ENCODE measurements at regions not wholly inside any gene's neighbourhood (a gene's known extent, or its start where the extent isn't known, plus 50 kb on each side); places are given as distances from the start of the nearest gene placed in this dataset.
"Not testable (repeated sequence)": the region's sequence is repeated elsewhere in the genome, so short reads cannot be mapped to it uniquely, and the experiment has no call there.

DNA sequence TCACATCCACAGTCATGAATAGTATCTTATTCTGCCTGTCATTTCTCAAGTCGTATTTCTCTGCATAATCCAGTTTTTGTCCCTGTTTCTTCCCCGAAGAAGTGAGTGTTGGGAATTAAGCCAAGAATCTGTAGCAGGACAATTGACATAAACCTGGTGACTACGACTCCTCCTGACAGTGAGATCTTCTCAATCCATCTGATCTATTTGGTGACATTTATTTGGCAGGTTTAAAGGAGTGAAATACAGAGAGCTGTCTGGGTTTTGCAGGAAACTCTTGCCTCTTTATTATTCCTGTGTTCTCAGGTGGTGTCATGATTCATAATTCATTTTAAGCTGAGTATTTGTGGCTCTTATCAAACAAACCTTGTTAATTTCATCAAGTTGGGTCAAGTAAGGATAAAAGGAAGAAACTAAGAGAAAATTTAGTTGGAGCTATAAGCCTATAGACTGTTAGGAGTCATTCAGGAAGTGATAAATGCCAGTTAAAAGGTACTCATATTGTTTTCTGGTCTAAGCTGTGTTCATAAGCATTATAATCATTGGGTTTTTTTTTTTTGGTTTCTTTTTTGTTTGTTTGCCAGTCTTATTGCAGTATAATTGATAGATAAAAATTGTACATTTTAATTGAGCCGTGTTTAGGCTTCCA is 95.9 kb upstream of the PCSK1 start:
- no peak for DNase-seq (ENCODE audit: low spot score)

DNA sequence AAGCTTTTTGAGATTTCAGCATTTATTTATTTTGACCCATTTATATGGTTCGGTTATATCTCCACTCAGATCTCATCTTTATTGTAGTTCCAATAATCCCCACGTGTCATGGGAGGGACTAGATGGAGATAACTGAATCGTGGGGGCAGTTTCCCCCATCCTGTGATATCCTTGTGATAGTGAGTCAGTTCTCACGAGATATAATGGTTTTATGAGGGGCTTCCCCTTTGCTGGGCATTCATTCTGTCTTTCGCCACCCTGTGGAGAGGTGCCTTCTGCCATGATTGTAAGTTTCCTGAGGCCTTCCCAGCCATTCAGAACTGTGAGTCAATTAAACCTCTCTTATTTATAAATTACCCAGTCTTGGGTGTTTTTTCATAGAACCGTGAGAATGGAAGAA is 96.5 kb upstream of the PCSK1 start:
- DNase-seq (ENCODE audit: low spot score) = no peak

DNA sequence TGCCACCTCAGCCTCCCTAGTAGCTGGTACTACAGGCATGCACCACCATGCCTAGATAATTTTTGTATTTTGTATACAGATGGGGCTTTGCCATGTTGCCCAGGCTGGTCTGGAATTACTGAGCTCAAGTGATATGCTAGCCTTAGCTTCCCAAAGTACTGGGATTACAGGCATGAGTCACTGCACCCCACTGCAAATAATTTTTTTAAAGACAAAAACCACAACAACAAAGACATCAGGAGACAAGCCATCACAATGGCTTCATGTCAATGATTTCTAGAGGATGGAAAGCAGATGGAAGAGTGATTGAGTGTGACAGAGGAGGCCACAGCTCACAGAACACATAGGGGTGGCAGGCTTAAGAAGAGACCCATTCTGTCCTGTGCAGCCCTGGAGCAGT is 97.9 kb upstream of the PCSK1 start:
- DNase-seq (ENCODE audit: low spot score) = no peak

DNA sequence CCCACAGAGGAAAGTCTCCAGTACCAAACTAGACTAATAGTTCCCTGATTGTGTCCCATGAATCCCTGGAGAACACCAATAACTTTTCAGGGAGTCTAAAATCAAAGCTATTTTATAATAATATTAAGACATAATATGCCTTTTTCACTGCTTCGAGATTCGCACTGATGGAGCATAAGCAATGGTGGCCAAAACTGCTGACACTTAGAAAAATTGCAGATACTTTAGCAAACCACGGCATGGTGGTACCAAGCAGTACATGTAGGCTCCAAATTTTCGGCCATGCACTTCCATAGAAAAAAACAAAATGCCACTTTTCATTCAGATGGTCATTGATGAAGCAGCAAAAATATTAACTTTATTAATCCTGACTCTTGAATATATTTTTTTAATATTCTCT is 100.3 kb upstream of the PCSK1 start:
- no peak for DNase-seq (ENCODE audit: low spot score)

DNA sequence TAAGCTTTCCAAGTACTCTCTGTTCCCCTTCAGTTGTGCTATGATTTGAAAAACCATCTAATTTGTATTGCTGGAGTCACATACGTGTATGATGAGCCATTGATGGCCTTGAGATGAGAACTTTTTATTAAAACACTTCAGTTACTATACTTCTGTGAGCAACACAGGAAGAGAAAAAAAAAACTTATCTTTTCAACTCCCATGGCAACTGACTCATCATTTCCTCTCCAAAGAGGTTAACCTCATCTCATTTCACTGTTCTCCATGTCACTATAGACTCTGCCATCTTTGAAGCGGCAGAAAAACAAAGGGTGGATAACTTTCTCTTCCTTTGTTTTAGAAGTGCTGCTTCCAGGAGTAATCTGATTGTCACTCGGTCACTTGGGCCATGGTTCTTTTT is 104.3 kb upstream of the PCSK1 start:
- peak; percentile 89 for DNase-seq (ENCODE audit: low spot score)

DNA sequence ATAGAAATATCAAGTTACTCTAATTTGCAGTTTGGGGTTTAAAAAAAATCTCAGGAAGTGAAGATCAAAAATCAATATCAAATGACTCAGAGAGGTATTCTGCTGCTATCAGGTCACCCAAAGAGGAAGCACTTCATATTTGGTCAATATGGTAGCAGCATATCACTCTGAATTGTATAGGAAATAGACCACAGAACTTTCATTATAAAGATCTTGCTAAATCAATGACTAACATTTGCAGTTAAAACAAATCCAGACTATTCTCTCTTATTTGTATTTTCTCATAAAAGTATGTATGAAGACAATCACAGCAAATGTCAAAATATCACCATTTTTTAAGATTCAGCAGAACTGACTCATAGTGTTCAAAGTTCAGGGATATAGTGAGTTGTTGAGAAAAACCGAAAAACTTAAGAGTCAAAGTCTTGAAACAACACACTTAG is 105.8 kb upstream of the PCSK1 start:
- DNase-seq (ENCODE audit: low spot score) = no peak

DNA sequence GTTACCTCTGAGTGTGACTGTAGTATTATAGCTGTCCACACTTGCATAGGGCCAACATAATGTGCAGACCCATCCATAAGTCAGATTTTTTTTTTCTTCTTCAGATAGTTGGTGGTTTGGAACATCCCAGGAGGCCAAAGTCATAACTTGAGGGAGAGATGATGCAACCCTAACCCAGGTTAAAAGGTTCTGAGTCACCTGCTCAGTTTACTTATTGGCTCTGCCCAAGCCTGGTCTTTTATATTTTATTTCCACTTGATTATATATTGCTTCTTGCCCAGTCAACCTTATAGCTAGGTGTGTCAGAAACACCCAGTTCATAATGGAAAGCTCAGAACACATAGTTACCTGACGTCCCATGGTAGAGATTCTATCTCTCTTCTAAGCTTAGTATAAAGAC is 113.1 kb upstream of the PCSK1 start:
- DNase-seq (ENCODE audit: low spot score) = no peak

DNA sequence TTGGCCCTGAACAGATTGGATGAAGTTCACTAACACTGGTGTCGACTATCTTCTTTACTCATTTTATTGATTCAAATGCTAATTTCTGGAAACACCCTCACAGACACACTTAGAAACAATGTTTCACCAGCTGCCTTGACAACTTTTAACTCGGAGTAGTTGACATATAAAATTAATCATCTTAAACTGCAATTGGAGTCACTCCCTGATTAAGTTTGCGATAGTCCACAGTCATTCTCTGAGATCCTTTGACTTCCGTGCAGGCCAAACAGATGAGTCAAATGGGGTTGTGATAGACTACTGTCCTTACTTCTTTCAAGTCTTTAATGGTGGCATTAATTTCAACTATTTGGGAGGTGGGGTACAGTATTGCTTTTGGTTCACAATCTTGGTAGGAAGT is 114.4 kb upstream of the PCSK1 start:
- no peak for DNase-seq (ENCODE audit: low spot score)

DNA sequence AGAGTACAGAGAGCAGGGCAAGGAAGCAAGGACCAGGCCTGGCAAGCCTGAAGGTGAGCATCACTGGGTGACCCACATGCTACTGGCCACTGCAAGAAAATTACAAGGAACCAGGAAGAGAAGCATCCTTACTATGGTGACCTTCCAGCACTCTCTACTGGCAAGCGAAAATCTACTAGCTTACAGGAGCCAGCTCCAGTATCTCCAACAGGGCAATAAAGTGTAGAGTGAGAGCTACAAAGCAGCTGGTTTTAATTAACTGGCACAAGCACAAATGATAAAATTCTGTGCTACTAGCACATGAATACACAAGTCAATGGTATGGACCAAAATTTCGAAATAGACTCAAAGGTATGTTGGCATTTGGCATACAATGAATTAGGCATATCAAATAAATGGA is 113.3 kb upstream of the CAST start:
- no peak for DNase-seq (ENCODE audit: low spot score)

DNA sequence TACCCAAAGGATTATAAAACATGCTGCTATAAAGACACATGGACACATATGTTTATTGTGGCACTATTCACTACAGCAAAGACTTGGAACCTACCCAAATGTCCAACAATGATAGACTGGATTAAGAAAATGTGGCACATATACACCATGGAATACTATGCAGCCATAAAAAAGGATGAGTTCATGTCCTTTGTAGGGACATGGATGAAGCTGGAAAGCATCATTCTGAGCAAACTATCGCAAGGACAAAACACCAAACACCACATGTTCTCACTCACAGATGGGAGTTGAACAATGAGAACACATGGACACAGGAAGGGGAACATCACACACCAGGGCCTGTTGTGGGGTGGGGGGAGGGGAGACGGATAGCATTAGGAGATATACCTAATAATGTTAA is 101.3 kb upstream of the CAST start:
- not testable (repeated sequence) for DNase-seq (ENCODE audit: low spot score)

DNA sequence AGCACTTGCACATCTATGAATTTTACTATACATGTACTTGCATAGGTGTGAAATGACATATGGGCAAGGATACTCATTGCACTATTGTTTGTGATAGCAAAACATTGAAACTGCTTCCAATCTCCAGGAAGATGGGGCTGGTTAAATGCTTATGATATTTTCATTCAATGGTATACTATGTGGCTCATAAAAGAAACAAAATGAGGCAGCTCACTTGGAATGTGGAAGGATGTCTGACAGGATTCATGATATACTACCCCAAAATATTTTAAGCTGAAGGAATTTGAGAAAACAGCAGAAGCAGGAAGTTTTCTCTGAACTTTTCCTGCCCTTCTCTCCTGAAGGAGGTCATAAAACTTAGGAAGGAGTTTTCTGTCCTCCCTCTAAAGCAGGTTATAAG is 99.6 kb upstream of the CAST start:
- peak; percentile 71 for DNase-seq (ENCODE audit: low spot score)

DNA sequence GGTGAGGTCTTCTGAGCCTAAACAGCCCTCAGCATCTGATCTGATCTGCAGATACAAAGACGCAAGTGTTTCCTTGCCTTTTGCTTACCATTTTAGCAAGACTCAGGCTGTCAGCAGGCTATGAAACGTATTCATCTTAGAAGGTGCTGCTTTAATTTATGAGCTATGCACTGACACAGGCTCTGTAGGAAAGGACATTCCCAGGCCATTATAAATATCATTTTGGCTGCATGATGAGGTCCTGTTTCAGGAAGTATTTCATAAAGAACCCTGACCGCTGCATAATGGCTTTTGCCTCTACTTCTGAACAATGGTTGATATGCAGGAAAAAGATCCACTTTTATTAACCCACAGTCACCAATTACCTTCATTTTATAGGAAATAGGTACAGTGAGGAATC is 98.4 kb upstream of the CAST start:
- DNase-seq (ENCODE audit: low spot score) = peak; percentile 27

DNA sequence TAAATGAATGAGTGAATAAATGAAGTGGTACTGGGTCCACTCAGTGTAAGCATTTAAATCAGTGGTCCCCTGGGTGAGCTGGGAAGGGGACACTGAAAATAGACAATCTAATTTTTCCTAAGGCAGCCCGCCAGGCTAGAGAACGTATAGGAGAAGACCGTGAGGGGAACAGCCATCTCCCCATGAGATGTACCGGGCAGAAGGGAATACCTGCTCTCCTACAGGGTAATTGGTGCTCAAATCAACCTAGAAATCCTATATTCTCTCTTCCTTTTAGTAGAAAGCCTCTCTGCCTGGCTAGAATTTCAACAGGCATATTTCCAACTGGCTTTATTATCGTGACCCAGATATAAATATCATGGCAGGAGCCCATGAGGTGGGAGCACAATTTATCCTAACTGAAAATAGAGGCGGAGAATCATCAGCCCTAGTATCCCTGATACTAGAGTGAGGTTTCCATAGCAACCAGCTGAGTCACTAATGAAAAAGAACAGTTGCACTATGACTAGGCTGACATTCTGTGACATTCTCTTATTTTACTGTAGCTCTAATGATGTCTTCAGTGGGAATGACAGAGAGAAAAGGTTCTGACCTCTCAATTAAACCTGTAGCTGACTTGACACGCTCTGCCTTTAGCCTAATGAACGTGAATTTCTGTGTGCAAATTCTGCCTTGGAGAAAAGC is 96.5 kb upstream of the CAST start:
- DNase-seq (ENCODE audit: low spot score) = peak; percentile 91

DNA sequence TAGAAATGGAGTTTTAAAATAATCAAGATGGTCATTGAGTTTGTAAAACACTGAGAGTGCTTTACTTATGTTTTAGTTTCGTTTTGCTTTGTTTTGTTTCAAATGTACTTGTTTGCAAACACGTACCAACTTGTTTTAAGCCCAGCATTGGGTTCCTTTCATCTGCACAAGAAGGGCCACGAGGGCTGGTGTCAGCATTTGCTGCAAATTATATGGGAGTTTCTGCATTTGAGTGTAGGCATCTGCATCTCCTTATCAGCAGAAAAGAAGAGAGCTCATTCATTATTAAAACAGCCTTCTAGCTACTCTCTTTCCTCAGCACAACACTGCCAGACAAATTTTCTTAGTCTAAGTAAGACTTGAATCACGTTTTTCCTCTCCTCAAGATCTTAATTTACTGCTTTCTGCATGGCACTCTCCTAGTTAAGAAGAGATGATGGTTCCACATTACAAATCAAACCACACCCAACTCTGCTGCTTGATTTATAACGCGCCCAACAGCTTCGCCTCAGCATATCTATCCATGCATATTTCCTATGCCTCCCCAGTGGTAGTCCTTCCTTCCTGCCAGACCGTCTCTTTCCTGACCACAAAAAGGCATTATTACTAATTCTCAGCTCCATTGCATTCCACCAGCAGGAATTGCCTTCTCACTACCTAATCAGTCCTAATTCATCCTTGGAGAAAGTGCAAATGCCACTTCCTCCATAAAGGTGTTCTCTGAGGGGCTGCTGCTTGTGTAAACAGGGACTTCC is 95.2 kb upstream of the CAST start:
- peak; percentile 98 for DNase-seq (ENCODE audit: low spot score)

DNA sequence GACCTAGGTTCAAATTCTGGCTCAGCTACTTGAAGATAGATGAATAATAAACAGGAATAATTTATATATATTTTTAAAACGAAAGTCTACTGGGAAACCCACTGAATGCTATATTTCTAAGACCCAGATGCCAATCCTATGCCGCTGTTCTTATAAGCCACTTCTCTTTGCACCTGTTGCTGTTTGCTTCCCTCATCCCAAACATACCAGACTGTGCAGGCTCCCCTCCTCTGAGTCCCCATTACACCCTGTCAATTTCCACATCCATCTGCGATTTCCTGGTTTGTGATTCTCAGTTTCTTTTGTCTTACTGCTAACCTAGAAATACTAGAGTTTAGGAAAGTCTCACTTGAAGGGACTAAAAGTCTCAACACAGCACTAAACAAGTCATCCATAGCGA is 92.8 kb upstream of the CAST start:
- no peak for DNase-seq (ENCODE audit: low spot score)

DNA sequence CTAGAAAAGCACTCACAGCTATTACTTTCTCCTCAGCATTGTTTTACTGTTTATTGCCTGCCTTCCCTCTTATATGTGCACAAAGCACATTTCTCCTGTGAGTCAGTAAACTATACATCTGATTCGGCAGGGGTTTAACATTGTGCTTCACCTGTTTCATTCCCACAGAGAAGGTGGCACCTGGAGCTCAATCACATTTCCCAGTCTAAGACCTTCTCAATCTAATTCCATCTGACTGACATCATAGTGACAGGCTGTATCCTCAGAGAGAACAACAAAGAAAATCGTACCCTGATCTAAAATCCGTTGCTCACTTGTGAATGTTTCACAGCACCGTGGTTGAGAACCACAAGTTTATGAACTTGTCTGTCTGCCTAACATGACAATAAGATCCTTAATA is 92.4 kb upstream of the CAST start:
- DNase-seq (ENCODE audit: low spot score) = no peak

DNA sequence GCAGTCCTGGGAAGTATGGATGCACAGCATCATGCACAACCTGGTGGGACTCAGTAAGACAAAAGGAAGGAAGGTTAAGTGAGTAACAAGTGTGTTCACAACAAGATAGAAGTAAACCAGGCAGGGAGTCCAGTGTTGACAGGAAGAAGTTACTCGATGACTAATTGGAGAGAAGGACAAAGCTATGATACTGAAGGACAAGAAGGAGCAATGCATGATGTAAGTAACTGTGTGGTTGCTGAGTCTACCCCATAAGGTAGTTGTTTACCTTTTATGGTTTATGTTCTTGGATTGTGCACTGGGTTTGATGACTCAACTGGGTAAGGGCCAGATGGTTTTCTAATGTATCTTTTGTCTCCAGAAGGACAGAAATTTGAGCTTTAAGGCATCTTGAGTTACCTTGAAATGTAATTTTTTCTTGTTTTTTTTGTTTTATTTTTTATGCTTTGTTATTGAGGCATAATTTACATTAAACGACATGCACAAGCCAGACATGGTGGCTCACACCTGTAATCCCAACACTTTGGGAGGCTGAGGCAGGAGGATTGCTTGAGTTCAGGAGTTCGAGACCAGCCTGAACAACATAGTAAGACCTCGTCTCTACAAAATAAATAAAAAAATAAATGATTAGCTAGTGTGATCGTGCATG is 89.2 kb upstream of the CAST start:
- DNase-seq (ENCODE audit: low spot score) = peak; percentile 99

DNA sequence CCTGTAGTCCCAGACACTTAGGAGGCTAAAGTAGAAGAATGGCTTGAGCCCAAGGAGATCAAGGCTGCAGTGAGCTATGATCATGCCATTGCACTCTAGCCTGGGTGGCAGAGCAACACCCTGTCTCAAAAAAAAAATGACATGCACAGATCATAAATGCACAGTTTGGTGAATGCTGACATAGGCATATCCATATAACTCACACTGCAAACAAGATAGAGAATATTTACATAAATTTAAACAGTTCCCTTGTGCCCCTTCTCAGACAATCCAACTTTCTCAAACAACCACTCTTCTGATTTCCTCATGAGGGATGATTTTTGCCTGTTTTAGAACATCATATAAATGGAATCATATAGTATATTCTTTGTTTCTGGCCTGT is 88.7 kb upstream of the CAST start:
- DNase-seq (ENCODE audit: low spot score) = no peak

DNA sequence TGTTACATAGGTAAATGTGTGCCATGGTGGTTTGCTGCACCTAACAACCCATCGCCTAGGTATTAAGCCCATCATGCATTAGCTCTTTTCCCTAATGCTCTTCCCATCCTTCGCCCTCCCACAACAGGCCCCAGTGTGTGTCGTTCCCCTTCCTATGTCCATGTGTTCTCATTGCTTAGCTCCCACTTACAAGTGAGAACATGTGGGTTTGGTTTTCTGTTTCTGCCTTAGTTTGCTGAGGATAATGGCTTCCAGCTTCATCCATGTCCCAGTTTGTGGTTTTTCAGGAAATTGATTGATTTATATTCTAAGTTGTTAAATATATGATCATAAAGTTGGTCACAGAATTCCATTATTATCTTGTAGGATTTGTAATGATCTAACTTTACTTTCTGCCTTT is 85.3 kb upstream of the CAST start:
- DNase-seq (ENCODE audit: low spot score) = no peak

DNA sequence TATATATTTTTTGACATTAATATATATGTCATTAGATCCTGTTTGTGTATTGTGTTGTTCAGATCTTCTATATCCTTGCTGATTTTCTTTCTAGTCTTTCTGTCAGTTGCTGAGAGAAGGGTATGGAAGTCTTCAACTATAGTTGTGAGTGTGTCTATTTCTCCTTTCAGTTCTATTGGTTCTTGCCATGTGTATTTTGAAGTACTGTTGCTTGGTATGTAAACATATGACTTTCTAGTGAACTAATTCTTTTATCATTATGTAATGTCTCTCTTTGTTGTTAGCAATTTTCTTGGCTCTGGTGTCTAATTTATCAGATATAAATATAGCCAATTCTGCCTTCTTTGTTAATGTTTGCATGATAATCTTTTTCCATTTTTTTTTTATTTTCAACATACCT is 84.3 kb upstream of the CAST start:
- no peak for DNase-seq (ENCODE audit: low spot score)

DNA sequence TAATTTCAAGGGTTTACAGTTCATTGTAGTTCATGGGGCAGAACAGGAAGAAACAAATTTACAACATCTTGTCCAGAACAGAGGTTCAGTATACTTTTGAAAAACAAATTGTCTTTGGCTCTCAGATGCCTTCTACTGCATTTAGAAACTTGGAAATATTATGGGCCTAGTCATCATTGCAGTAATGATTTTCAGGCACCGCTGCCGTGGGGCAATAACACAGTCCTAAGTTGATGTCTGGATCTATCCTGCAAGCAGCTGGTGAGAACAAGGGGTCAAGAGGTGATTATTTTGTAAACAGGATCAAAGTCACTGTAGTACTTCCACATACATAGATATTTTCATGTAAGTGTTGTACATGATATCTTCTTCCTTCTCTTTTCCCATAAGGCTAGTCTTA is 82.5 kb upstream of the CAST start:
- no peak for DNase-seq (ENCODE audit: low spot score)

DNA sequence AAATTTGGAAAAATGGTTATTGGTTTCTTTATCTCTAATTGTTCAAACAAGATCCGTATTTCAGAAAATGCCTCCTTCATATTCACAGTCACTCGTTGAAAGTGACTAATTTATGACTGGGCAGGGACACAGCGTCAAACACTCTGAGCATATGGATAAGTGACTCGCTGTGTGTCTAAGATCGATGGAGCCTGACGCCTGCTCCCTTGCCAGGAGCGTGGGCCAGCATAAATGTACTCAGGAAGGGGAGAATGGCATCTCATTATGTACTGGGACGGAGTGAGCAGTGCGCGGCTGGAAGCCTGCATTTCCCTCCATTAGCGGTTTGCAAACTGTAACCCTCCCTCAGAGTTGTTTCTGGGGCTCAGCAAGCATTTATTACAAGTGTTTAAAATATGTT is 79.8 kb upstream of the CAST start:
- no peak for DNase-seq (ENCODE audit: low spot score)

DNA sequence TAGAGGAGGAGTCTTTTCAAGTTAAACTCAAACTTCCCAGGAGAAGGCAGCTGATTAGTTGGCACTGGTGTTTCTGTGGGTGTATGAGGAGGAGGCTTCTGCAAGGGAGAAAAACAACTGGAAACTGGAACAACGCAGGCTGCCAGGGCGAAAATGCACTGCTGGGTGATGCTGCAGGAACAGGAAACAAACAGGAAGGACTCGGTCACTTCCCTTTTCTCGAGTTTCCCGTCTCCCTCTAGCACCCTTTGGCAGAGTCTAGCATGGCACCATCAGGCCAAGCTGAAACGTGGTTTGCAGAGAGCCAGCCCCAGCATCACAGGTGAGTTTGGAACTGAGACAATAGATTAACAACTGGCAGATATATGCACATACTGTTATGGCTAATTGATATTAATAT is 77.5 kb upstream of the CAST start:
- DNase-seq (ENCODE audit: low spot score) = no peak

Data from A172 (cell line).